ENCODE measurements at regions not wholly inside any gene's neighbourhood (a gene's known extent, or its start where the extent isn't known, plus 50 kb on each side); places are given as distances from the start of the nearest gene placed in this dataset.

DNA sequence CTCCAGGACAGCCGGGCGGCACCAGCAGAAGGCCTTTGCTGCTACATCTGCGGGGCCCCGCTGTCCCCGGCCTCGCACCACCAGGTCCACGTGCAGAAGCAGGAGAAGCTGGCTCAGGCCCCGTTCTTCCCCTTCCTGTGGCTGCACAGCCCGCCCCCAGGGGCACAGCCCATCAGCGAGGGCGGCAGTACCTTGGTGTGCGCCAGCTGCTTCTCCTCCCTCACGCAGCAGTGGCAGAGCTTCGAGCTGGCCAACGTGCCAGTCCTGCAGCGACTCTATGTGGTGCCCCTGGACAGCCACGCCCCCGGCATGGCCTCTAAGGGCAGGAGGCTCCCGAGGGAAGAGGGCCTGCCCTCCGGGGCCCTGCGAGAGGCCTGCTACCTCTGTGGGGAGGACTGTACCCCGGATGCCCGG is 58.3 kb upstream of the CIBAR2 start:
- Histone ChIP-seq H3K4ac (ENCODE audit: low read depth, low read length) (peak overlapping the region; percentile 73; the same call in 1 of the 2 replicates), H4K5ac (ENCODE audit: low read depth, low read length) (no peak overlapping the region), H3K9ac (ENCODE audit: low read depth, low read length) (peak overlapping the region; percentile 84; the same call in 1 of the 2 replicates), H3K36me3 (ENCODE audit: control insufficient read depth, insufficient read depth, low read length) (no peaks in the 10 kb centered on the region), H4K8ac (ENCODE audit: low read depth in 2 of 2, low read length in 2 of 2) (peak overlapping the region in 1 of 2 experiments; percentile 25; a peak in 1 of 4 replicates), H3K4me1 (ENCODE audit: control insufficient read depth, insufficient read depth, low read length) (peaks cover 37% of the 10 kb centered on the region), H2BK20ac (ENCODE audit: low read depth, low read length) (no peak overlapping the region), H3K4me3 (ENCODE audit: insufficient read depth, low read depth, low read length) (no peak overlapping the region; the same call in 1 of the 2 replicates), H3K27me3 (ENCODE audit: control insufficient read depth, insufficient read depth, low read length) (no peaks in the 10 kb centered on the region), H4K20me1 (ENCODE audit: insufficient read depth, low read length) (peaks cover 32% of the 10 kb centered on the region), H4K91ac (ENCODE audit: insufficient read depth, low read depth, low read length) (peak overlapping the region; percentile 15; the same call in 1 of the 2 replicates), H3K18ac (ENCODE audit: low read depth, low read length) (no peak overlapping the region), H2AK9ac (replicated peaks; ENCODE audit: low read depth, low read length, poor library complexity) (peak overlapping the region; percentile 97), H3K27ac (ENCODE audit: insufficient read depth, low read length) (peak overlapping the region; percentile 74), H3K23ac (ENCODE audit: low read depth, low read length) (peak overlapping the region; percentile 100; the same call in 1 of the 2 replicates), H3K79me1 (ENCODE audit: low read depth in 1 of 2, low read length in 2 of 2) (peaks cover 0 to 58% of the 10 kb centered on the region in 2 experiments; a peak in 3 of 4 replicates), H3K9me1 (ENCODE audit: insufficient read depth, low read length) (0 out of 2 replicates have a peak, but pooled peaks cover 3% of the 10 kb centered on the region), H2BK15ac (ENCODE audit: low read depth, low read length) (no peak overlapping the region), H3K14ac (replicated peaks; ENCODE audit: low read depth, low read length) (peak overlapping the region; percentile 10; the same call in 1 of the 2 replicates), H3K9me3 (ENCODE audit: control insufficient read depth, insufficient read depth, low read length) (no peaks in the 10 kb centered on the region), H3K4me2 (ENCODE audit: low read depth, low read length) (peak overlapping the region; percentile 85), H2BK120ac (ENCODE audit: low read depth, low read length) (peak overlapping the region; percentile 37; the same call in 1 of the 2 replicates), H2AK5ac (ENCODE audit: low read depth, low read length) (peak overlapping the region; percentile 79; the same call in 1 of the 2 replicates), H2BK5ac (ENCODE audit: low read depth, low read length, poor library complexity, severe bottlenecking) (peak overlapping the region; percentile 88), H2AFZ (replicated peaks; ENCODE audit: low read length, poor library complexity) (peak overlapping the region; percentile 73), H3K56ac (ENCODE audit: extremely low read depth, insufficient read depth, low read length) (peak overlapping the region; percentile 55; the same call in 1 of the 2 replicates)
- ChIA-PET CTCF (interaction anchor here (3.2 kb wide), 1 partner anchor 56 kb away, joined by 13 read pairs; no protein-coding TSS in a partner anchor), POLR2A (ENCODE audit: unreplicated experiment) (no interaction called here)
- in situ Hi-C loops (cut with MboI; ENCODE audit: low sequenced_read_pairs) (no loop called here), dilution Hi-C loops (cut with HindIII; ENCODE audit: low sequenced_read_pairs, unreplicated experiment) (no loop called here), intact Hi-C loops (cut with micrococcal nuclease) (loop anchor here (5.0 kb wide), 1 partner anchor 52 kb away; no protein-coding TSS in a partner anchor)
- no TSS peak for BruUV-seq (replicated peaks)
- ATAC-seq (ENCODE audit: low read depth) (no peak), DNase-seq (no peak)
- TF ChIP-seq RCOR1 (IDR thresholded peaks at IDR 0.05; ENCODE audit: insufficient replicate concordance, low read length) (no peak), MAZ (IDR thresholded peaks at IDR 0.05; ENCODE audit: borderline replicate concordance, low read depth, low read length) (no peak), RFX5 (IDR thresholded peaks at IDR 0.05; ENCODE audit: low read depth, low read length) (no peak), MAFK (IDR thresholded peaks at IDR 0.05; ENCODE audit: low read depth, low read length) (no peak), FOS (IDR thresholded peaks at IDR 0.05; ENCODE audit: low read depth, low read length) (no peak), MXI1 (IDR thresholded peaks at IDR 0.05; ENCODE audit: borderline replicate concordance, low read depth, low read length) (no peak), CEBPB (IDR thresholded peaks at IDR 0.05; ENCODE audit: low read depth, low read length) (no peak), POLR2A (IDR thresholded peaks at IDR 0.05; ENCODE audit: low read depth, low read length) (no peak), CHD1 (IDR thresholded peaks at IDR 0.05; ENCODE audit: low read depth, low read length) (no peak), BHLHE40 (IDR thresholded peaks at IDR 0.05; ENCODE audit: low read depth, low read length) (no peak), NFE2L2 (IDR thresholded peaks at IDR 0.05; ENCODE audit: low read depth, low read length) (no peak), SMC3 (IDR thresholded peaks at IDR 0.05; ENCODE audit: low read depth, low read length) (no peak), RAD21 (IDR thresholded peaks at IDR 0.05; ENCODE audit: low read length) (no peak)
- TF ChIP-seq, protein P1, sequence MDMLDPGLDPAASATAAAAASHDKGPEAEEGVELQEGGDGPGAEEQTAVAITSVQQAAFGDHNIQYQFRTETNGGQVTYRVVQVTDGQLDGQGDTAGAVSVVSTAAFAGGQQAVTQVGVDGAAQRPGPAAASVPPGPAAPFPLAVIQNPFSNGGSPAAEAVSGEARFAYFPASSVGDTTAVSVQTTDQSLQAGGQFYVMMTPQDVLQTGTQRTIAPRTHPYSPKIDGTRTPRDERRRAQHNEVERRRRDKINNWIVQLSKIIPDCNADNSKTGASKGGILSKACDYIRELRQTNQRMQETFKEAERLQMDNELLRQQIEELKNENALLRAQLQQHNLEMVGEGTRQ (IDR thresholded peaks at IDR 0.05; ENCODE audit: low read depth, low read length): no peak
- TF ChIP-seq, protein P2, sequence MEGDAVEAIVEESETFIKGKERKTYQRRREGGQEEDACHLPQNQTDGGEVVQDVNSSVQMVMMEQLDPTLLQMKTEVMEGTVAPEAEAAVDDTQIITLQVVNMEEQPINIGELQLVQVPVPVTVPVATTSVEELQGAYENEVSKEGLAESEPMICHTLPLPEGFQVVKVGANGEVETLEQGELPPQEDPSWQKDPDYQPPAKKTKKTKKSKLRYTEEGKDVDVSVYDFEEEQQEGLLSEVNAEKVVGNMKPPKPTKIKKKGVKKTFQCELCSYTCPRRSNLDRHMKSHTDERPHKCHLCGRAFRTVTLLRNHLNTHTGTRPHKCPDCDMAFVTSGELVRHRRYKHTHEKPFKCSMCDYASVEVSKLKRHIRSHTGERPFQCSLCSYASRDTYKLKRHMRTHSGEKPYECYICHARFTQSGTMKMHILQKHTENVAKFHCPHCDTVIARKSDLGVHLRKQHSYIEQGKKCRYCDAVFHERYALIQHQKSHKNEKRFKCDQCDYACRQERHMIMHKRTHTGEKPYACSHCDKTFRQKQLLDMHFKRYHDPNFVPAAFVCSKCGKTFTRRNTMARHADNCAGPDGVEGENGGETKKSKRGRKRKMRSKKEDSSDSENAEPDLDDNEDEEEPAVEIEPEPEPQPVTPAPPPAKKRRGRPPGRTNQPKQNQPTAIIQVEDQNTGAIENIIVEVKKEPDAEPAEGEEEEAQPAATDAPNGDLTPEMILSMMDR (conservative IDR thresholded peaks at IDR 0.05; ENCODE audit: low read depth, low read length): no peak
- TF ChIP-seq, protein P3, sequence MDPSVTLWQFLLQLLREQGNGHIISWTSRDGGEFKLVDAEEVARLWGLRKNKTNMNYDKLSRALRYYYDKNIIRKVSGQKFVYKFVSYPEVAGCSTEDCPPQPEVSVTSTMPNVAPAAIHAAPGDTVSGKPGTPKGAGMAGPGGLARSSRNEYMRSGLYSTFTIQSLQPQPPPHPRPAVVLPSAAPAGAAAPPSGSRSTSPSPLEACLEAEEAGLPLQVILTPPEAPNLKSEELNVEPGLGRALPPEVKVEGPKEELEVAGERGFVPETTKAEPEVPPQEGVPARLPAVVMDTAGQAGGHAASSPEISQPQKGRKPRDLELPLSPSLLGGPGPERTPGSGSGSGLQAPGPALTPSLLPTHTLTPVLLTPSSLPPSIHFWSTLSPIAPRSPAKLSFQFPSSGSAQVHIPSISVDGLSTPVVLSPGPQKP (IDR thresholded peaks at IDR 0.05; ENCODE audit: borderline replicate concordance, low read depth, low read length): no peak
- 54% methylated on average over 17 of the region's 23 CpGs; no CpG with 5 or more reads in 1 of the 2 experiments for WGBS, 2 experiments (ENCODE audit: extremely low coverage in 2 of 2, insufficient read length in 1 of 2)

Data from IMR-90 (cell line).